ENCODE measurements at regions not wholly inside any gene's neighbourhood (a gene's known extent, or its start where the extent isn't known, plus 50 kb on each side); places are given as distances from the start of the nearest gene placed in this dataset.

GRCh38 chr12:23014749-23015148, 389.8 kb downstream of the ETNK1 start:
- TF ChIP-seq RAD21 (conservative IDR thresholded peaks at IDR 0.05 in 1 of 2, IDR thresholded peaks at IDR 0.05 in 1 of 2), result no peak
- no peak for TF ChIP-seq KDM5A (IDR thresholded peaks at IDR 0.05)
- TF ChIP-seq HDAC2 (IDR thresholded peaks at IDR 0.05), result no peak
- no peak for TF ChIP-seq CTCF (IDR thresholded peaks at IDR 0.05)
- no peak for TF ChIP-seq ZSCAN20 (CRISPR knock-in tag; IDR thresholded peaks at IDR 0.05)
- TF ChIP-seq EHMT2 (IDR thresholded peaks at IDR 0.05; ENCODE audit: low read depth), result no peak
- no peak for TF ChIP-seq HOXB13 (CRISPR knock-in tag; IDR thresholded peaks at IDR 0.05; ENCODE audit: low read depth)
- no peak for FAIRE-seq
- no peak overlapping the region for H3K4me3 ChIP-seq
- POLR2A ChIA-PET, result no interaction called here
- CTCF ChIA-PET, result interaction anchor here (1.0 to 1.2 kb wide), 2 partner anchors 10 to 17 kb away, joined by 3 read pairs; no protein-coding TSS in a partner anchor
- DNase-seq (ENCODE audit: low read depth in 1 of 2, low spot score in 1 of 2), result no peak
- no peak overlapping the region for H3K4me2 ChIP-seq
- no peak for ATAC-seq
- no peaks in the 10 kb centered on the region for H3K4me1 ChIP-seq
- no peak overlapping the region for H3K27ac ChIP-seq
- H3K9me3 ChIP-seq, result no peaks in the 10 kb centered on the region

DNA sequence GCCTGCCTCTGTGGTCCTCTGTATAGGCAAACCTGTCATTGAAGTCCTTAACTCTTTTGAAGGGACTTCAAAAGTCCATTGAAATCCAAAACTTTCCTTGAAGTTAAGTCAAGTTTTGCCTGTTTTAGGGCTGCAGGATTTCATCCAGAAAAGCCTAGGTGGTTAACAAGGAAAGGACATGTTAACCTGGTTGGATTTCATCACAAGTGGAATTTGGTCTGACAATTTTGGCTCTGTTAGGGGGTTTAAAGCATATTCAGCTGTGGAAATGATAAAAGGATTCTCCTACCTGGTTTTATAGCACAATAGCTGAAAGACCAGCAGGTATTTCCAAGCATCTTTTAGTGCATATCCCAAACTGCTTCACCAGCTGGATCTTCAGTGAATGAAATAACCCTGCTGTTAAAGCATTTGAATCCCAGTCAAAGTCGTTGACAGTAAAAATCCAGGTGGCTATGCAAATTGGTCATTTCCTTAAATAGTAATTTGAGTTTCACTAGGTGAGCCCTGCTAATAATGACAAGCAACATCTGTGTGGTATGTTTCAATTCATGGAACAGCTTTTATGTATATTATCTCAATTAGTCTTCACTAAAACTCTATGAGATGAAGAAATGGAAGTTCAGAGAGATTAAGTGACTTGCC, 400.5 kb downstream of the ETNK1 start:
- ChIA-PET POLR2A (no interaction called here), CTCF (no interaction called here)
- no peak overlapping the region for H3K4me2 ChIP-seq
- WGBS (ENCODE audit: missing lambda C conversion rate), result 0% methylated on average over 1 of the region's 1 CpG
- TF ChIP-seq MYC (IDR thresholded peaks at IDR 0.05; ENCODE audit: borderline replicate concordance, low read length) (no peak), HES2 (IDR thresholded peaks at IDR 0.05) (no peak), FOSB (CRISPR knock-in tag; IDR thresholded peaks at IDR 0.05) (no peak), GATA3 (IDR thresholded peaks at IDR 0.05; ENCODE audit: borderline replicate concordance) (no peak)
- ATAC-seq, result no peak
- H3K9me3 ChIP-seq, result no peaks in the 10 kb centered on the region
- DNase-seq (ENCODE audit: low read depth in 1 of 2, low spot score in 1 of 2), result no peak
- no peak overlapping the region for H3K27ac ChIP-seq
- FAIRE-seq, result no peak
- no peak overlapping the region for H3K4me3 ChIP-seq
- no peaks in the 10 kb centered on the region for H3K4me1 ChIP-seq

GRCh38 chr12:23028158-23028802, 403.3 kb downstream of the ETNK1 start:
- Histone ChIP-seq H3K9me3 (no peaks in the 10 kb centered on the region), H3K4me3 (no peak overlapping the region), H3K27ac (no peak overlapping the region), H3K4me2 (no peak overlapping the region), H3K4me1 (no peaks in the 10 kb centered on the region)
- no peak for DNase-seq (ENCODE audit: low read depth in 1 of 2, low spot score in 1 of 2)
- ChIA-PET POLR2A (no interaction called here), CTCF (no interaction called here)
- no peak for FAIRE-seq
- TF ChIP-seq CBX2 (IDR thresholded peaks at IDR 0.05; ENCODE audit: borderline replicate concordance, low read depth), result no peak
- TF ChIP-seq, protein P1, sequence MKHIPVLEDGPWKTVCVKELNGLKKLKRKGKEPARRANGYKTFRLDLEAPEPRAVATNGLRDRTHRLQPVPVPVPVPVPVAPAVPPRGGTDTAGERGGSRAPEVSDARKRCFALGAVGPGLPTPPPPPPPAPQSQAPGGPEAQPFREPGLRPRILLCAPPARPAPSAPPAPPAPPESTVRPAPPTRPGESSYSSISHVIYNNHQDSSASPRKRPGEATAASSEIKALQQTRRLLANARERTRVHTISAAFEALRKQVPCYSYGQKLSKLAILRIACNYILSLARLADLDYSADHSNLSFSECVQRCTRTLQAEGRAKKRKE (CRISPR knock-in tag; IDR thresholded peaks at IDR 0.05; ENCODE audit: low read depth), result no peak
- no peak for TF ChIP-seq HDAC2 (IDR thresholded peaks at IDR 0.05)
- no peak for TF ChIP-seq USF2 (IDR thresholded peaks at IDR 0.05)
- TF ChIP-seq KDM1A (IDR thresholded peaks at IDR 0.05; ENCODE audit: low read depth), result no peak
- no peak for TF ChIP-seq NFE2L2 (conservative IDR thresholded peaks at IDR 0.05; ENCODE audit: low read length)
- WGBS (ENCODE audit: missing lambda C conversion rate), result 0% methylated on average over 4 of the region's 4 CpGs
- ATAC-seq, result no peak

All from A549 (cell line).